ENCODE measurements at regions not wholly inside any gene's neighbourhood (a gene's known extent, or its start where the extent isn't known, plus 50 kb on each side); places are given as distances from the start of the nearest gene placed in this dataset.

DNA sequence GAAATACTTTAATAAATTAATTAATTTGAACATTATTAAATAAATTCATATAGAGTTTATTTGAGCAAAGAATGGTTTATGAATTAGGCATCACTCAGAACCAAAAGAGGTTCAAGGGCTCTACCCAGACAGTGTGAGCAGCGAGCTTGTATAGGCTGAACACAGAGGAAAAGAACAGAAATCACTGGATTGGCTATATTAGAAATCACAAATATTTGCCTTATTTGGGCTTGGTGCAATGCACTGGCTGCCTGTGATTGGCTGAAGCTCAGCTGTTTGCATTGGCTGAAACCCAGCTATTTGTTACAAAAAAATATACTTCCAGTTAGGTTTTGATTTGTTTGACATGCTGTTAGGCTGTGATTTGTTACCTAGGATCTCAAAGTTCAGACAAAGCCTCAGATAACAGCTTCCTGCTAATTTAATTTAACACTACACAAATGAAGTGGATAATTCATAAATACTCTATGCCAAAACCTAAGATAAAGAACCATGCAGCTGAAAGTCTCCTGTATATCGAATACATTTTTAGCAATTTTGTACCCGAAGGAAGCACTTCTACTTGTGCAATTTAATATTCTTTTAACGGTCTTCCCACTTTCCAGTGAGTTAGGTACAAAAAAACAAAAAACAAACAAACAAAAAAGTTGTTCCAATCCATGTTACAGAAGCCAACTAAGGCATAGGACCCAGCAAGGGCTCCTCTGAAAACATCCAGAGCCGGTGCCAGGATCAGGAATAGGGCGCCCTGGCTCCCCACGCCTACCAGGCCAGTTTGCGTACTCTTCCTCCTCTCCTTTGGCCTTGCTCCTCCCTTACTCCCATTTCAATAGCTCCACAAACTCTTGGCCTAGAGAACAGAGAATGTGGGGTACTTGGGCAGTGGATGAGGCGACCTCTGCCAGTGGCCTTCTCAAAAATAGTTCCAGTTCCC lies 179.1 kb downstream of the DUSP10 start:
- TF ChIP-seq, protein P1, sequence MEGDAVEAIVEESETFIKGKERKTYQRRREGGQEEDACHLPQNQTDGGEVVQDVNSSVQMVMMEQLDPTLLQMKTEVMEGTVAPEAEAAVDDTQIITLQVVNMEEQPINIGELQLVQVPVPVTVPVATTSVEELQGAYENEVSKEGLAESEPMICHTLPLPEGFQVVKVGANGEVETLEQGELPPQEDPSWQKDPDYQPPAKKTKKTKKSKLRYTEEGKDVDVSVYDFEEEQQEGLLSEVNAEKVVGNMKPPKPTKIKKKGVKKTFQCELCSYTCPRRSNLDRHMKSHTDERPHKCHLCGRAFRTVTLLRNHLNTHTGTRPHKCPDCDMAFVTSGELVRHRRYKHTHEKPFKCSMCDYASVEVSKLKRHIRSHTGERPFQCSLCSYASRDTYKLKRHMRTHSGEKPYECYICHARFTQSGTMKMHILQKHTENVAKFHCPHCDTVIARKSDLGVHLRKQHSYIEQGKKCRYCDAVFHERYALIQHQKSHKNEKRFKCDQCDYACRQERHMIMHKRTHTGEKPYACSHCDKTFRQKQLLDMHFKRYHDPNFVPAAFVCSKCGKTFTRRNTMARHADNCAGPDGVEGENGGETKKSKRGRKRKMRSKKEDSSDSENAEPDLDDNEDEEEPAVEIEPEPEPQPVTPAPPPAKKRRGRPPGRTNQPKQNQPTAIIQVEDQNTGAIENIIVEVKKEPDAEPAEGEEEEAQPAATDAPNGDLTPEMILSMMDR (IDR thresholded peaks at IDR 0.05; ENCODE audit: insufficient read depth, low read depth, low read length) = no peak
- TF ChIP-seq EZH2 (IDR thresholded peaks at IDR 0.05; ENCODE audit: insufficient read depth, low read length) = no peak

Measured in astrocyte (in vitro differentiated cells and primary cell).